ENCODE measurements at regions not wholly inside any gene's neighbourhood (a gene's known extent, or its start where the extent isn't known, plus 50 kb on each side); places are given as distances from the start of the nearest gene placed in this dataset.

DNA sequence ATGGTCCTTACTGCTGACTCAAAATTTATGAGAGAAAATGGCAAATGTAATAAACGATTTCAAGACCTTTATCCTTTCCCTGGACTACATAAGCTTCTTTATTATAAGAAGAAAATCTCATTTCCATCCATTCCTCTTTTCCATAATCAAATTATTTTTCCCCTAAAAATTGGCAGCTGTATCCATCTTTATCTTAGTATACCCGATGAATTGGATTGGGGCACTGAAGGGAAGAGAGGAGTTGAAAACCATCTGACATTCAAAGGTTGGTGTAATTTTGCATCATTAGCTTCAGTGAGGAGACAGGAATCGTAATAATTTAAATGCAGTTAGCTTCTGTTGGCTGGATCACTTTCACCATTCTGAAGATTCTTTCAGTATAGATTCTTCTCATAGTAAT is 574.1 kb downstream of the XIRP2 start:
- TF ChIP-seq CTCF (conservative IDR thresholded peaks at IDR 0.05; ENCODE audit: low read length) (no peak), EZH2phosphoT487 (IDR thresholded peaks at IDR 0.05; ENCODE audit: borderline replicate concordance, low read depth, low read length) (no peak)
